B cell (primary cell): ENCODE measurements at regions not wholly inside any gene's neighbourhood (a gene's known extent, or its start where the extent isn't known, plus 50 kb on each side); places are given as distances from the start of the nearest gene placed in this dataset.

Source experiments
- ATAC-seq: fragments of 200-7000 bp; cut with Tn5 transposase; one replicate; pipeline ENCODE4 v1.10.0; 2021; ENCODE audit warnings: low read depth, mild to moderate bottlenecking, moderate number of reproducible peaks, moderate library complexity
- CTCF ChIA-PET: fragments of 350-600 bp; sonication (Branson Sonifier 250); formaldehyde crosslinking; loops from one replicate; lab custom pipeline; 2021; ENCODE audit warnings: antibody characterized with exemption, inconsistent platforms; lab: Charles Lee
- POLR2A ChIA-PET: fragments of 350-600 bp; sonication (Branson Sonifier 250); formaldehyde crosslinking; loops from one replicate; lab custom pipeline; 2021; ENCODE audit warnings: antibody characterized with exemption; lab: Charles Lee
- DNase-seq: peaks from one replicate; pipeline ENCODE4 v3.0.0; 2013
- H2AFZ ChIP-seq: 2 replicates; pipeline ENCODE4 v1.6.1; 2012; ENCODE audit warnings: mild to moderate bottlenecking, low read depth, low read length; ENCODE audit not compliant: insufficient read depth, poor library complexity, severe bottlenecking
- H3K27ac ChIP-seq, 2 donors: 1 replicate in 1 of 2; 2 replicates in 1 of 2; pipeline ENCODE4 v1.5.1; 2012 to 2013; ENCODE audit warnings: low read length in 2 of 2, mild to moderate bottlenecking in 2 of 2, moderate library complexity in 1 of 2
- H3K27me3 ChIP-seq, 4 experiments: fragments of 200-600 bp in 1 of 4; sonication (generic) in 1 of 4; replicated peaks in 1 of 4; 1 replicate in 2 of 4; 2 replicates in 2 of 4; pipeline versions ENCODE4 v1.6.1 to v1.7.0; 2013 to 2016; ENCODE audit warnings: low read length in 3 of 4, mild to moderate bottlenecking in 2 of 4, mixed read lengths in 1 of 4, moderate library complexity in 1 of 4; ENCODE audit not compliant: insufficient read depth in 4 of 4, control insufficient read depth in 3 of 4; ENCODE audit errors: control extremely low read depth in 1 of 4
- H3K36me3 ChIP-seq, 2 experiments: replicated peaks in 1 of 2; 1 replicate in 1 of 2; 2 replicates in 1 of 2; pipeline versions ENCODE4 v1.6.1 to v1.7.1; 2013; ENCODE audit warnings: low read length in 1 of 2; ENCODE audit not compliant: insufficient read depth in 2 of 2, control insufficient read depth in 1 of 2; ENCODE audit errors: control extremely low read depth in 1 of 2, extremely low read depth in 1 of 2
- H3K4me1 ChIP-seq, 2 donors: fragments of 200-600 bp in 1 of 2; sonication (generic) in 1 of 2; 1 replicate in 1 of 2; 2 replicates in 1 of 2; pipeline versions ENCODE4 v1.5.1 to v1.6.1; 2013 to 2017; ENCODE audit warnings: low read length in 2 of 2; ENCODE audit not compliant: control insufficient read depth in 2 of 2, insufficient read depth in 2 of 2
- H3K4me2 ChIP-seq: replicated peaks from 2 replicates; pipeline ENCODE3; 2012; ENCODE audit warnings: mild to moderate bottlenecking, low read depth, low read length; ENCODE audit not compliant: poor library complexity, severe bottlenecking
- H3K4me3 ChIP-seq, 5 experiments: fragments of 200-600 bp in 1 of 5; sonication (generic) in 1 of 5; 1 replicate in 3 of 5; 2 replicates in 2 of 5; pipeline versions ENCODE4 v1.5.1 to v1.7.0; 2011 to 2016; ENCODE audit warnings: low read length in 4 of 5, mild to moderate bottlenecking in 4 of 5, low read depth in 2 of 5, control low read depth in 1 of 5, moderate library complexity in 1 of 5; ENCODE audit not compliant: insufficient read depth in 1 of 5; ENCODE audit errors: control extremely low read depth in 1 of 5, extremely low read depth in 1 of 5
- H3K79me2 ChIP-seq: fragments of 200-600 bp; sonication (generic); one replicate; pipeline ENCODE4 v1.6.0; 2016; ENCODE audit warnings: low read length; ENCODE audit not compliant: control insufficient read depth, insufficient read depth
- H3K9ac ChIP-seq: fragments of 200-600 bp; sonication (generic); 2 replicates; pipeline ENCODE4 v1.6.1; 2017; ENCODE audit warnings: mild to moderate bottlenecking, low read length, moderate library complexity
- H3K9me3 ChIP-seq, 3 donors: one replicate each; pipeline versions ENCODE4 v1.6.1 to v1.7.1; 2013; ENCODE audit warnings: low read length in 2 of 3; ENCODE audit not compliant: control insufficient read depth in 2 of 3, insufficient read depth in 1 of 3; ENCODE audit errors: control extremely low read depth in 1 of 3
- H4K20me1 ChIP-seq: 2 replicates; pipeline ENCODE4 v1.6.0; 2012; ENCODE audit warnings: mild to moderate bottlenecking, low read length; ENCODE audit not compliant: insufficient read depth, control insufficient read depth, poor library complexity, severe bottlenecking
- H3K27ac Mint-ChIP-seq: one replicate; pipeline ENCODE4 v1.8.0; 2021; ENCODE audit warnings: mixed read lengths
- H3K27me3 Mint-ChIP-seq: one replicate; pipeline ENCODE4 v1.8.0; 2021; ENCODE audit warnings: mixed read lengths
- H3K4me1 Mint-ChIP-seq: one replicate; pipeline ENCODE4 v1.8.0; 2021; ENCODE audit warnings: mixed read lengths
- H3K4me3 Mint-ChIP-seq: one replicate; pipeline ENCODE4 v1.8.0; 2021; ENCODE audit warnings: mixed read lengths
- H3K9me3 Mint-ChIP-seq: one replicate; pipeline ENCODE4 v1.8.0; 2022; ENCODE audit warnings: mixed read lengths; ENCODE audit not compliant: insufficient read depth
- CTCF ChIP-seq: fragments of 200-600 bp; IDR thresholded peaks from one replicate; pipeline ENCODE4 v1.8.0; 2022; ENCODE audit warnings: antibody characterized with exemption, mild to moderate bottlenecking
- EZH2 ChIP-seq: IDR thresholded peaks from 2 replicates; pipeline ENCODE4 v1.6.1; 2012; ENCODE audit warnings: borderline replicate concordance, low read depth, mild to moderate bottlenecking, moderate library complexity, low read length; ENCODE audit not compliant: insufficient read depth, poor library complexity, severe bottlenecking
- WGBS: methylation state at CpG from one replicate; pipeline ENCODE4 v1.1.5; 2013; ENCODE audit warnings: missing lambda C conversion rate; ENCODE audit not compliant: insufficient coverage; 5-methylcytosine and 5-hydroxymethylcytosine counted together
- intact Hi-C: fragments of 100-400 bp; cut with micrococcal nuclease; formaldehyde crosslinking; loops from one replicate; pipeline ENCODE4 v1.10.0; 2022

DNA sequence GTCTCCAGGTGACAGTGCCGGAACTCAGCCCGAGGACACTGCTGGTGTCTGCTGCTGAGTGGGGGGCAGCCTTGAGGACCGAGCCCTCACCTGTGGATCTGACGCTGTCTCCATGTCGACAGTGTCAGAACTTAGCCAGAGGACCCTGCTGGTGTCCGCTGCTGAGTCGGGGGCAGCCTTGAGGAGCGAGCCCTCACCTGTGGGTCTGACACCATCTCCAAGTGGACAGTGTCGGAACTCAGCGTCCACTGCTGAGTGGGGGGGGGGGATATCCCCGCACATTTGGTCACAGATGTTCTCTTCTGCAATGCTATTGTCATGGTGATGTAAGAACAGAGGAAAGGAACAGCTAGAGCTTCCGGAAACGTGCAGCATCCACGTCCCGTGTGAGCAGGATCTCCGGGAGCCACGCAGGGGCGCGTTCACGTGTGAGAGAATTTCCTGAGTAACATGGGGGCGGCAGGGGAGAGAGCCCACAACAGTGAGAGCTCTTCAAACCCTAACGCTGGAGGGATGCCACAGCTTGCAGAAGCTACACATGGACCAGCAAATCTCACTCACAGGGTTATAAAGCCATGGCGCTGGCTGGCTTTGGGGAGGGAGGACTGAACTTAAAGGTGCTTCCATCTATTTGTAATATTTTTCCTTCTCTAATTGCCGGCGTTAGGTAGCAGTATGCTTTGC lies 250.7 kb upstream of the SALL3 start:
- POLR2A ChIA-PET, result no interaction called here
- H3K9me3 ChIP-seq, result peaks cover 0 to 29% (median 0%) of the 10 kb centered on the region in 3 donors
- 83% methylated on average over 21 of the region's 25 CpGs for WGBS
- no peak for ATAC-seq
- H2AFZ ChIP-seq, result no peak overlapping the region
- Mint-ChIP-seq H3K4me1 (no peaks in the 10 kb centered on the region), H3K4me3 (no peak overlapping the region), H3K27ac (no peak overlapping the region), H3K27me3 (peaks cover 3% of the 10 kb centered on the region), H3K9me3 (no peaks in the 10 kb centered on the region)
- no peak overlapping the region for H3K9ac ChIP-seq
- no peak overlapping the region for H3K4me2 ChIP-seq
- intact Hi-C loops, result no loop called here
- H3K4me3 ChIP-seq, result no peak overlapping the region
- H3K27ac ChIP-seq, result no peak overlapping the region
- CTCF ChIA-PET, result no interaction called here
- no peaks in the 10 kb centered on the region for H4K20me1 ChIP-seq
- H3K36me3 ChIP-seq, result no peaks in the 10 kb centered on the region
- no peaks in the 10 kb centered on the region for H3K4me1 ChIP-seq
- TF ChIP-seq CTCF (no peak), EZH2 (no peak)
- H3K27me3 ChIP-seq, result no peaks in the 10 kb centered on the region
- H3K79me2 ChIP-seq, result no peaks in the 10 kb centered on the region
- DNase-seq, result no peak

- no peak overlapping the region for H3K4me3 ChIP-seq
- Mint-ChIP-seq H3K27me3 (peaks cover 3% of the 10 kb centered on the region), H3K4me1 (no peaks in the 10 kb centered on the region), H3K27ac (no peak overlapping the region), H3K4me3 (no peak overlapping the region), H3K9me3 (no peaks in the 10 kb centered on the region)
- no peak overlapping the region for H3K4me2 ChIP-seq
- no peak overlapping the region for H3K27ac ChIP-seq
- peaks cover 0 to 35% (median 0%) of the 10 kb centered on the region in 3 donors for H3K9me3 ChIP-seq
- no peaks in the 10 kb centered on the region for H4K20me1 ChIP-seq
- no peaks in the 10 kb centered on the region for H3K36me3 ChIP-seq
- CTCF ChIA-PET, result no interaction called here
- H2AFZ ChIP-seq, result no peak overlapping the region
- no peaks in the 10 kb centered on the region for H3K27me3 ChIP-seq
- H3K79me2 ChIP-seq, result no peaks in the 10 kb centered on the region
- DNase-seq (no peak), ATAC-seq (no peak)
- H3K4me1 ChIP-seq, result no peaks in the 10 kb centered on the region
- POLR2A ChIA-PET, result no interaction called here
- no peak for TF ChIP-seq EZH2
- no peak for TF ChIP-seq CTCF
- H3K9ac ChIP-seq, result no peak overlapping the region
- intact Hi-C loops, result no loop called here
- 10% methylated on average over 3 of the region's 10 CpGs for WGBS
Observed at GRCh38 chr18:78730546-78730945, 249.1 kb upstream of the SALL3 start.
